GM12878 (cell line): ENCODE measurements at regions not wholly inside any gene's neighbourhood (a gene's known extent, or its start where the extent isn't known, plus 50 kb on each side); places are given as distances from the start of the nearest gene placed in this dataset.

Experiments used
- ATAC-seq: fragments of 200-7000 bp; cut with Tn5 transposase; 3 replicates; pipeline ENCODE4 v1.9.1; 2020; ENCODE audit warnings: mild to moderate bottlenecking, moderate library complexity
- BruUV-seq: library from RNA; stranded (reverse); fragments of 400-500 nt; replicated peaks from 2 replicates; lab custom pipeline; 2021; lab: Mats Ljungman, UMichigan
- CTCF ChIA-PET: fragments of 300-600 bp; sonication (Branson Sonifier 250); formaldehyde crosslinking; extraction: SDS; loops from one replicate; lab custom pipeline; 2021; ENCODE audit warnings: inconsistent platforms; lab: Yijun Ruan, JAX
- POLR2A ChIA-PET: fragments of 350-600 bp; formaldehyde crosslinking; extraction: SDS; loops from one replicate; lab custom pipeline; 2021; ENCODE audit warnings: inconsistent platforms; lab: Charles Lee
- RAD21 ChIA-PET: fragments of 300-600 bp; sonication (Branson Sonifier 250); formaldehyde crosslinking; loops from one replicate; lab custom pipeline; 2023; ENCODE audit warnings: antibody characterized with exemption; ENCODE audit not compliant: unreplicated experiment; lab: Charles Lee
- SMC1A ChIA-PET: fragments of 300-600 bp; sonication (Branson Sonifier 250); formaldehyde crosslinking; loops from one replicate; lab custom pipeline; 2023; ENCODE audit not compliant: unreplicated experiment, uncharacterized antibody; lab: Charles Lee
- DNase-seq: peaks from one replicate; pipeline ENCODE4 v3.0.0-alpha.2; 2011; ENCODE audit warnings: low read depth, low spot score
- FAIRE-seq: peaks from 3 replicates; lab custom pipeline; 2011; peaks lifted over from hg19 to GRCh38; lab: Jason Lieb, UNC
- H2AFZ ChIP-seq: 2 replicates; pipeline ENCODE4 v1.6.0; 2011; ENCODE audit warnings: low read depth, low read length, control low read depth; ENCODE audit not compliant: control insufficient read depth
- H3K27ac ChIP-seq: 2 replicates; pipeline ENCODE4 v1.5.1; 2011; ENCODE audit warnings: control low read depth; ENCODE audit not compliant: control insufficient read depth, insufficient read depth
- H3K27me3 ChIP-seq, 2 experiments: replicated peaks in 1 of 2; 2 replicates each; pipeline versions ENCODE4 v1.6.0 to v1.6.1; 2011; ENCODE audit warnings: low read length in 1 of 2; ENCODE audit not compliant: control insufficient read depth in 2 of 2, insufficient read depth in 2 of 2
- H3K36me3 ChIP-seq, 2 experiments: 2 replicates each; pipeline ENCODE4 v1.5.1; 2011; ENCODE audit warnings: low read length in 1 of 2; ENCODE audit not compliant: control insufficient read depth in 2 of 2, insufficient read depth in 2 of 2
- H3K4me1 ChIP-seq: 2 replicates; pipeline ENCODE4 v1.6.1; 2011; ENCODE audit warnings: mild to moderate bottlenecking, low read length, moderate library complexity, mixed read lengths; ENCODE audit not compliant: control insufficient read depth, insufficient read depth
- H3K4me2 ChIP-seq: 2 replicates; pipeline ENCODE4 v1.6.0; 2011; ENCODE audit warnings: control low read depth; ENCODE audit not compliant: control insufficient read depth, insufficient read depth
- H3K4me3 ChIP-seq: fragments of 200-600 bp; sonication (generic); 2 replicates; pipeline ENCODE4 v1.5.1; 2016
- H3K79me2 ChIP-seq: 2 replicates; pipeline ENCODE4 v1.6.0; 2011; ENCODE audit warnings: low read length; ENCODE audit not compliant: control insufficient read depth, insufficient read depth
- H3K9ac ChIP-seq: 2 replicates; pipeline ENCODE4 v1.8.0; 2011; ENCODE audit warnings: low read length, control low read depth, mixed read lengths; ENCODE audit not compliant: control insufficient read depth, insufficient read depth
- H3K9me3 ChIP-seq: replicated peaks from 3 replicates; pipeline ENCODE4 v1.5.1; 2011; ENCODE audit warnings: mild to moderate bottlenecking, low read length; ENCODE audit not compliant: control insufficient read depth, insufficient read depth
- H4K20me1 ChIP-seq: 2 replicates; pipeline ENCODE4 v1.6.0; 2011; ENCODE audit not compliant: control insufficient read depth, insufficient read depth
- HDAC6 ChIP-seq: fragments of 200-600 bp; sonication (generic); IDR thresholded peaks from one replicate; pipeline ENCODE4 v1.8.0; 2017; ENCODE audit warnings: antibody characterized with exemption; ENCODE audit not compliant: unreplicated experiment
- HDGF ChIP-seq: fragments of 450-650 bp; IDR thresholded peaks from 2 replicates; pipeline ENCODE4 v1.6.1; 2016; ENCODE audit warnings: antibody characterized with exemption
- LARP7 ChIP-seq: fragments of 450-650 bp; IDR thresholded peaks from 2 replicates; pipeline ENCODE4 v1.6.1; 2017; ENCODE audit warnings: mild to moderate bottlenecking
- NFXL1 ChIP-seq: fragments of 450-650 bp; IDR thresholded peaks from 2 replicates; pipeline ENCODE4 v1.6.1; 2017; ENCODE audit warnings: antibody characterized with exemption, mild to moderate bottlenecking, borderline replicate concordance
- NRF1 ChIP-seq: conservative IDR thresholded peaks from 2 replicates; pipeline ENCODE4 v1.6.1; 2011; ENCODE audit warnings: mild to moderate bottlenecking, low read depth, low read length, improper control_type of control experiment
- RAD21 ChIP-seq: IDR thresholded peaks from 2 replicates; pipeline ENCODE4 v1.6.1; 2011; ENCODE audit warnings: mild to moderate bottlenecking, low read depth, low read length, moderate library complexity; ENCODE audit not compliant: insufficient read depth
- SREBF1 ChIP-seq: IDR thresholded peaks from 2 replicates; pipeline ENCODE4 v1.6.1; 2012; ENCODE audit warnings: mild to moderate bottlenecking, low read length
- SRF ChIP-seq, 2 experiments: IDR thresholded peaks; 2 replicates each; pipeline ENCODE4 v1.6.1; 2011; ENCODE audit warnings: low read depth in 2 of 2, low read length in 2 of 2, mild to moderate bottlenecking in 1 of 2, moderate library complexity in 1 of 2
- WRNIP1 ChIP-seq: IDR thresholded peaks from 2 replicates; pipeline ENCODE4 v1.6.1; 2011; ENCODE audit warnings: low read depth, low read length, improper control_type of control experiment, borderline replicate concordance
- ZNF24 ChIP-seq: fragments of 450-650 bp; IDR thresholded peaks from 2 replicates; pipeline ENCODE4 v1.6.1; 2017; ENCODE audit warnings: antibody characterized with exemption, mild to moderate bottlenecking
- ZNF384 ChIP-seq: IDR thresholded peaks from 2 replicates; pipeline ENCODE4 v1.6.1; 2012; ENCODE audit warnings: low read depth, mild to moderate bottlenecking, low read length, improper control_type of control experiment, borderline replicate concordance
- ZZZ3 ChIP-seq: IDR thresholded peaks from 2 replicates; pipeline ENCODE4 v1.6.1; 2011; ENCODE audit warnings: low read depth; ENCODE audit not compliant: control insufficient read depth, insufficient read length
- WGBS: methylation state at CpG from one replicate; pipeline ENCODE4 v1.1.6; 2016; ENCODE audit warnings: low lambda C conversion rate; ENCODE audit not compliant: insufficient replicate concordance, insufficient coverage; ENCODE audit errors: missing lambda C conversion rate; 5-methylcytosine and 5-hydroxymethylcytosine counted together
- in situ Hi-C: fragments of 300-500 bp; cut with MboI; formaldehyde crosslinking; loops from 9 replicates; pipeline ENCODE4 v1.14.3; 2018; ENCODE audit warnings: mixed read lengths
- intact Hi-C: fragments of 100-400 bp; cut with micrococcal nuclease; formaldehyde crosslinking; loops from one replicate; pipeline ENCODE4 v1.14.2; 2022; ENCODE audit not compliant: unreplicated experiment
- TF ChIP-seq, protein P1 (sequence below): fragments of 150-350 bp; IDR thresholded peaks from 2 replicates; pipeline ENCODE4 v1.6.1; 2014; ENCODE audit warnings: mild to moderate bottlenecking, low read depth, low read length
- TF ChIP-seq, protein P2 (sequence below): IDR thresholded peaks from 2 replicates; pipeline ENCODE4 v1.6.1; 2012; ENCODE audit warnings: low read depth, low read length, improper control_type of control experiment
- TF ChIP-seq, protein P3 (sequence below): fragments of 450-650 bp; IDR thresholded peaks from 2 replicates; pipeline ENCODE4 v1.6.1; 2016; ENCODE audit warnings: mild to moderate bottlenecking, moderate library complexity, borderline replicate concordance
- TF ChIP-seq, protein P4 (sequence below): IDR thresholded peaks from 2 replicates; pipeline ENCODE4 v1.6.1; 2011; ENCODE audit warnings: low read depth, low read length, improper control_type of control experiment, borderline replicate concordance

DNA sequence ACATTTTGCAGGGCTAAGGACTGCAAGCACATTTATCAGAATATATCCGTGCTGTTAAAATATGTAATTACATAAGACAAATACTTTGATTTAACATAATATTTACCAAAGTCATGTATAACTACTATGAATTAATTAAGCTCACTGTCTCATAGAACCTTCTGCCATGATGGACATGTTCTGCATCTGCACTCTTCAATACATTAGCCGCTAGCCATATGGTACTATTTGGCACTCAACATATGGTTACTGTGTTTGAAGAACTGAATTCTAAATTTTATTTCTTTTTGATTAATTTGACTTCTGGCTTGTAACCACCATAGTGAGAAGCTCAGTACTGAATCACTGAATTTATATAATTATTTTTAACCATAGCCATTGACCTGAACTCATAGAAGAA, 427.0 kb upstream of the TRAM1L1 start:
- ChIA-PET POLR2A (no interaction called here), CTCF (no interaction called here), SMC1A (no interaction called here), RAD21 (no interaction called here)
- Histone ChIP-seq H3K4me3 (no peak overlapping the region), H3K27ac (no peak overlapping the region), H4K20me1 (no peaks in the 10 kb centered on the region), H3K27me3 (no peaks in the 10 kb centered on the region; a peak in 1 of 4 replicates), H3K9ac (no peak overlapping the region), H3K36me3 (no peaks in the 10 kb centered on the region), H2AFZ (no peak overlapping the region), H3K9me3 (no peaks in the 10 kb centered on the region), H3K4me1 (no peaks in the 10 kb centered on the region), H3K79me2 (no peaks in the 10 kb centered on the region), H3K4me2 (no peak overlapping the region)
- WGBS = 23% methylated on average over 2 of the region's 2 CpGs
- DNase-seq (no peak), FAIRE-seq (no peak), ATAC-seq (no peak)
- intact Hi-C loops = no loop called here
- BruUV-seq = no TSS peak
- in situ Hi-C loops = no loop called here
- no peak for TF ChIP-seq SRF (IDR thresholded peaks at IDR 0.05; ENCODE audit: low read depth in 2 of 2, low read length in 2 of 2)
- no peak for TF ChIP-seq LARP7
- no peak for TF ChIP-seq ZNF24
- TF ChIP-seq, protein P1, sequence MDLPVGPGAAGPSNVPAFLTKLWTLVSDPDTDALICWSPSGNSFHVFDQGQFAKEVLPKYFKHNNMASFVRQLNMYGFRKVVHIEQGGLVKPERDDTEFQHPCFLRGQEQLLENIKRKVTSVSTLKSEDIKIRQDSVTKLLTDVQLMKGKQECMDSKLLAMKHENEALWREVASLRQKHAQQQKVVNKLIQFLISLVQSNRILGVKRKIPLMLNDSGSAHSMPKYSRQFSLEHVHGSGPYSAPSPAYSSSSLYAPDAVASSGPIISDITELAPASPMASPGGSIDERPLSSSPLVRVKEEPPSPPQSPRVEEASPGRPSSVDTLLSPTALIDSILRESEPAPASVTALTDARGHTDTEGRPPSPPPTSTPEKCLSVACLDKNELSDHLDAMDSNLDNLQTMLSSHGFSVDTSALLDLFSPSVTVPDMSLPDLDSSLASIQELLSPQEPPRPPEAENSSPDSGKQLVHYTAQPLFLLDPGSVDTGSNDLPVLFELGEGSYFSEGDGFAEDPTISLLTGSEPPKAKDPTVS = no peak
- TF ChIP-seq, protein P2, sequence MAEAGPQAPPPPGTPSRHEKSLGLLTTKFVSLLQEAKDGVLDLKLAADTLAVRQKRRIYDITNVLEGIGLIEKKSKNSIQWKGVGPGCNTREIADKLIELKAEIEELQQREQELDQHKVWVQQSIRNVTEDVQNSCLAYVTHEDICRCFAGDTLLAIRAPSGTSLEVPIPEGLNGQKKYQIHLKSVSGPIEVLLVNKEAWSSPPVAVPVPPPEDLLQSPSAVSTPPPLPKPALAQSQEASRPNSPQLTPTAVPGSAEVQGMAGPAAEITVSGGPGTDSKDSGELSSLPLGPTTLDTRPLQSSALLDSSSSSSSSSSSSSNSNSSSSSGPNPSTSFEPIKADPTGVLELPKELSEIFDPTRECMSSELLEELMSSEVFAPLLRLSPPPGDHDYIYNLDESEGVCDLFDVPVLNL = no peak
- TF ChIP-seq, protein P3, sequence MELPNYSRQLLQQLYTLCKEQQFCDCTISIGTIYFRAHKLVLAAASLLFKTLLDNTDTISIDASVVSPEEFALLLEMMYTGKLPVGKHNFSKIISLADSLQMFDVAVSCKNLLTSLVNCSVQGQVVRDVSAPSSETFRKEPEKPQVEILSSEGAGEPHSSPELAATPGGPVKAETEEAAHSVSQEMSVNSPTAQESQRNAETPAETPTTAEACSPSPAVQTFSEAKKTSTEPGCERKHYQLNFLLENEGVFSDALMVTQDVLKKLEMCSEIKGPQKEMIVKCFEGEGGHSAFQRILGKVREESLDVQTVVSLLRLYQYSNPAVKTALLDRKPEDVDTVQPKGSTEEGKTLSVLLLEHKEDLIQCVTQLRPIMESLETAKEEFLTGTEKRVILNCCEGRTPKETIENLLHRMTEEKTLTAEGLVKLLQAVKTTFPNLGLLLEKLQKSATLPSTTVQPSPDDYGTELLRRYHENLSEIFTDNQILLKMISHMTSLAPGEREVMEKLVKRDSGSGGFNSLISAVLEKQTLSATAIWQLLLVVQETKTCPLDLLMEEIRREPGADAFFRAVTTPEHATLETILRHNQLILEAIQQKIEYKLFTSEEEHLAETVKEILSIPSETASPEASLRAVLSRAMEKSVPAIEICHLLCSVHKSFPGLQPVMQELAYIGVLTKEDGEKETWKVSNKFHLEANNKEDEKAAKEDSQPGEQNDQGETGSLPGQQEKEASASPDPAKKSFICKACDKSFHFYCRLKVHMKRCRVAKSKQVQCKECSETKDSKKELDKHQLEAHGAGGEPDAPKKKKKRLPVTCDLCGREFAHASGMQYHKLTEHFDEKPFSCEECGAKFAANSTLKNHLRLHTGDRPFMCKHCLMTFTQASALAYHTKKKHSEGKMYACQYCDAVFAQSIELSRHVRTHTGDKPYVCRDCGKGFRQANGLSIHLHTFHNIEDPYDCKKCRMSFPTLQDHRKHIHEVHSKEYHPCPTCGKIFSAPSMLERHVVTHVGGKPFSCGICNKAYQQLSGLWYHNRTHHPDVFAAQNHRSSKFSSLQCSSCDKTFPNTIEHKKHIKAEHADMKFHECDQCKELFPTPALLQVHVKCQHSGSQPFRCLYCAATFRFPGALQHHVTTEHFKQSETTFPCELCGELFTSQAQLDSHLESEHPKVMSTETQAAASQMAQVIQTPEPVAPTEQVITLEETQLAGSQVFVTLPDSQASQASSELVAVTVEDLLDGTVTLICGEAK = no peak
- TF ChIP-seq SREBF1 = no peak
- TF ChIP-seq, protein P4, sequence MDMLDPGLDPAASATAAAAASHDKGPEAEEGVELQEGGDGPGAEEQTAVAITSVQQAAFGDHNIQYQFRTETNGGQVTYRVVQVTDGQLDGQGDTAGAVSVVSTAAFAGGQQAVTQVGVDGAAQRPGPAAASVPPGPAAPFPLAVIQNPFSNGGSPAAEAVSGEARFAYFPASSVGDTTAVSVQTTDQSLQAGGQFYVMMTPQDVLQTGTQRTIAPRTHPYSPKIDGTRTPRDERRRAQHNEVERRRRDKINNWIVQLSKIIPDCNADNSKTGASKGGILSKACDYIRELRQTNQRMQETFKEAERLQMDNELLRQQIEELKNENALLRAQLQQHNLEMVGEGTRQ = no peak
- no peak for TF ChIP-seq ZNF384
- no peak for TF ChIP-seq HDGF
- TF ChIP-seq NRF1 = no peak
- TF ChIP-seq WRNIP1 = no peak
- no peak for TF ChIP-seq ZZZ3
- no peak for TF ChIP-seq RAD21
- no peak for TF ChIP-seq HDAC6
- no peak for TF ChIP-seq NFXL1
